CD4-positive, alpha-beta T cell treated with Interleukin-6 at 100 ng/mL for 8 hours (primary cell): ENCODE measurements at regions not wholly inside any gene's neighbourhood (a gene's known extent, or its start where the extent isn't known, plus 50 kb on each side); places are given as distances from the start of the nearest gene placed in this dataset.

Experiments
- DNase-seq: peaks from one replicate; pipeline ENCODE4 v3.0.0-alpha.2; 2020; ENCODE audit warnings: mixed read lengths, low spot score

DNA sequence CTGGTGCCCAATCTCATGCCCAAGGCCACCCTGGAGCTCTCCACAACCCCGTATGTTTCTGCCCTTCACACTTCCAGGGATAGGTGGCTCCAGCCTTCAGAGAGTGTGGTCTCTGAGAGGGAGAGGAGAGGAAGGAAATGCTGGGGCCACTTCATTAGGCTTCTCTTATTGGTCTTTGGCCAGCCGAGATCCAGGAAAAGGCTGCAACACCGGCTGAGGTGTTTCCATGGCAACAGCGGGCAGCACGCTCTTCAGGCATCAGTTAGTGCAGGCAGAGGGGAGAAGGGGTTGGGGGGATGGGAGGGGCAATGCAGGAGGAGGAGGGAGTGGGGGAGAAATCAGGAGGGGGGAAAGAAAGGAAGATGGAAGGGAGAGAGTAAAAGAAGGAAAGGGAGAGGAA lies 275.1 kb upstream of the GJB5 start:
- DNase-seq, result no peak

DNA sequence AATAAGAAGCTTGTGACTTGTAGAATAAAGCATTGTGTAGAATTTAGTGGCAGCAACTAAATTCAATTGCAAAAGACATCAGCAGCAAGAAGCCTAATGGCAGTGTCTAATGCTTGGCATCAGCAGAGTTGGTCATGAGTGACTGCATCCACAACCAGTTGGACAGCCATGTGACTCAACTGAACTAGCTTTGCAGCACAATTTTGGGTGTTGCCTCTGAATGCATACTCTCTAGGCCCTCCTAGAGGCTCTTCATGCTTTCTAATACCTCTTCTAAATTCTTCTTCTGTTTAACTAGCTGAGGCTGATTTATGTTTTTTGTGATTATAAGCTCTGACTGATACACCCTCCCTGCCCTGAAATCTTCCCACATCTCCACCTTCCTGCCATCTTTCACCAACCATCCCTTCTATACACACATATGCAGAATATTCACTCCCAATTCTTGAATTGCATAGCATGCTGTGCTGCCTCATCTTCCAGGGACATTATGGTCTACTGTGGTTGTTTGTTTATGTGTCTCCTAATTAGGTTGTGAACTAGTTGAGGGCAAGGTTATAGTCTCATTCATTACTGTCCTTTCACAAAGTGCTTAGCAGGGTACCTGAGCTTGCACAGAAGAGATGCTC lies 266.7 kb upstream of the GJB5 start:
- no peak for DNase-seq

DNA sequence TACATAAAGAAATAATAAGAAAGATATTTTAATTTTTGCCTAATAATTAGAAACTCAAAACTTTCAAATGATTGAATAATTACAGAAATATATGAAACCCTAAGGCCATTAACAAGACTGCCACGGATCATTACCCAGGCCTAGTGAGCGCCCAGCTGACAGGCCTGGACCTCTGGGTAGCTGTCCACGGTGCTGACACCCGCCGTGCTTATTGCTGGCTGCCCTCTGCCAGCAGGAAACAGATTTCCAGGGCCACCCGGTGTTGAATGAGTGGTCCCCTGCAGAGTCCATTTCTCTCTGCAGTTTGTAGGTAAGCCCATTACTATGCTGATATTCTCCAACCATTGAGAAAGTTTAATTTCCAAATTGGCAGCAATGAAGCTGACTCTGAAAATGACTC lies 254.4 kb upstream of the GJB5 start:
- no peak for DNase-seq

DNA sequence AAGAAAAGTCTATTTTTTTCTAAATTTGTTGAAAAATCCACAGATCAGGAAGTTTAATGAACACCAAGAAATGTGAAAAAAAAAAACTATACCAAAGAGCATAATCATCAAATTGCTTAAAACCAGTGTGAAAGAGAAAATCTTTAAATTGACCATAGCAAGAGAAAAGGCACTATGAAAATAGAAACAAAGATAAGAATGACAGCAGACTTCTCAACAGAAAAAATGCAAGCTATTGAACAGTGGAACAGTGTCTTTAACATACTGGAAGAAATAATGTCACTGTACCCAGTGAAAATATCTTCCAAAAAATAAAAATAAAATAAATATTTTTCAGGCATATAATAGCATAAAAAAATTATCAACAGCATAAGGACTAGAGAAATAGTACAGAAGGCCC lies 243.0 kb upstream of the GJB5 start:
- no peak for DNase-seq

DNA sequence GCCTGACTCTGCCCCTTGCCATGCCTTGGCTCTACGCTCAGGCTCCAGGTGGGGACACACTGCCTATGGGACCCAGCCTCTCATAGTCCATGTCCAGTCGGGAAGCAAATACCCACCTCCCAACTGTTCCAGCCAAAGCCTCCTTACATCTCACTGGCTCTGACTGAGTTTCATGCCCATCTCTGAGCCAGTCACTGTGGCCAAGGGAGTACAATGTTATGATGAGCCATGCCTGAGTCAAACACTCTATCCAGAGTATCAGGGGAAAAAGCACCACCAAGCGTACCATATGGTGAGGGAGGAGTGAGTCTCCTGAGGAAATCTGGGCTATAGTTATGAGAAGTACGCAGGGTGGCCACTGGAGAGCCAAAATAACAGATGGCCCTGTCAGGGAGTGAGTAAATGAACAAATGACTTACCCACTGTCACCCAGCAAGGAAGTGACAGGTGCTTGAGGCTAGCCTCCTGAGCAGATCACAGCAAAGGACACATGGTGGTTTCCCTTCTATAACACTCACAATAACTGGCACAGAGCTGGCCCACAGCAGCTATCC lies 236.6 kb upstream of the GJB5 start:
- DNase-seq, result no peak

DNA sequence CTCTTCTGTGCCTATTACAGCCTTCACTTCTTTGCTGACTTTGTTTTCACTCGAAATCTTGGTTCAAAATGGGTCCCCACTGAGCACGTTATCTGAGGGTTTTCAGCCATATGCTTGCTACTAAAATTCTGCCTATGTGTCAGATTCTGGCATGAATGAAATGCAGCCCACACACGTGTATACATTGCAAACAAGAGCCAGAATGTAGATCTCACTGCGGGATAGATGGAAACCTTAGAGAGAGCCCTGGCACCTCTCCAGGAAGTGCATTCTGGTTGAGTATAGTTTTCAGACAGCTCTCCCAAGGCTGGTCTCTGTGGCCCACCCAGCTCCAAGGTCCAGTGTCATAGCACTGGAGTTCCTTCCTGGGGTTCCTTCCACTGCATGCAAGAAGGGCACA lies 234.7 kb upstream of the GJB5 start:
- DNase-seq, result no peak

DNA sequence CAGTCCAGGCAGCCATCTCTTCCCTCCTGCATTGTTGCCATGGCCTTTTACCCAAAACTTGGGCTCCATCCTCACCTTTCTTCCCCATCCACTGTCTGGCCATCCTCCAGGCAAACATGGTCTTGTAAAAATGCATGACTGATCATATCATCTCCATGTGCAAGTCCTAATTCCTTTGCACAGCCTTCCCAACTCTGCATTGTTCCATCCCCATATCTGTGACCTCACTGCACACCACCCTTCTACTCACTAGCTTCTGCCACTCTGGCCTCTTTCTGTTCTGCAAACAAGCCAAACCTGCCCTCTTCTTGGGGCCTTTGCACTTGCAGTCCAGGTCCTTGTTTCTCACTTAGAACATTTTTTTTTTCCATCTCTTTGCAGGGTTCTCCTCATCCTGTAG lies 230.1 kb upstream of the GJB5 start:
- no peak for DNase-seq

DNA sequence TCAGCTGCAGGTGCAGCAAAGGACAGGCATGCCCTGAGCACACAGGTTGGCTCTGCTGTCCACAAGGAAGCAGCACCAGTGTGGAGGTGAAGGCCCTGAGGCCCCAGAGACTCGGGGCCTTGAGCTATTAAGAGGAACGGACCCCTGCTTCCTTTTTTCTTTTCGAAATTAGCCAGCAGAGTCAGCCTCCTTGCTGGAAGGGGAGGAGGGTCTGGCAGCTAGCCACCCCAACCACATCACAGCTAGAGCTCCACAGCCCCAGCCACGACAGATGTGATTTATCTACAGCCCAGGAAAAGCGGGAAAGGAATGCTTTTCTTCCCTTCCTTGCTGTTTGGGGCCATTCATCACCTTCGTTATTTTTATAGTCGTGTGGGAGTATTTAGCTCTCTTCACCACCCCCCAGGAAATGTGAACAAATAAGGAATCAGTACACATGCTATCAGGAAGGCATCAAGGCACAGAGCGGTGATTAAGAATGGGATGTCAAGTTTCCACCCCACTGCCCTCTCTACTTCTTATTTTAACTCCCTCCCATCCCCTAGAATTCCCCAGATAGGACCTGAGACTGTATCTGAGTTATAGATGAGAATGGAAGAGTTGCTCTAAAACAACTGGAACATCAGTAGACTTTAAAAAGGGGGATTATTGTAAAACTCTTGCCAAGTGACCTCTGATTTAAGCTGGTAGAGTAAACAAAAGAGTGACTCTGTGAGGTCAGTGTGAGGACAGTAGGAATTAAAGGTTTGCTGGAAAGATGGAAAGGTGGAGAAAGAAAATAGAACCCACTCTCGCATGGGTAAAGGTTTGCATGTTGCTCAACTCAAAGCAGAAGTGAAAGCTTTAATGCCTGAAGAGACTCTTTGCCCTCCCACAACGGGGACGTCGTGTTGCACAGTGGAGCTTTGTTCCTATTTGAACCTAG lies 224.7 kb upstream of the GJB5 start:
- no peak for DNase-seq

DNA sequence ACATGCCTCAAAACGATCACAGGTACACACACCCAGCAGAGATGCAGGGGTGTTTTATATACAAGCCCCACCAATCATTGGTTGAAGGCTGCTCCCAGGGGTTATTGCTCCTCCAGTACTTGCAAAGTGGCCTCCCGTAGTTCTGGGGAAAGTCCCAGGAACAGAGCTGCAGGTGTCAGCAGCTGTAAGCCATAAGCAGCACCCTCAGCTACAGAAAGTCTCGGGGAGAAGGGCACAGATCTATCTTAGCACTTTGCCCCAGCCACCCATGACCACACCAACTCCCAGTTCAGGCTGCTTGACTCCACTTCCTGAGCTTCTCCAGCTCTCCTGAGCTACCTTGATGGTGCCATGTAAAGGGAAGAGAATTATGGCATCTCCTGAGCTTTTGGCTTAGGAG lies 222.7 kb upstream of the GJB5 start:
- DNase-seq, result no peak

DNA sequence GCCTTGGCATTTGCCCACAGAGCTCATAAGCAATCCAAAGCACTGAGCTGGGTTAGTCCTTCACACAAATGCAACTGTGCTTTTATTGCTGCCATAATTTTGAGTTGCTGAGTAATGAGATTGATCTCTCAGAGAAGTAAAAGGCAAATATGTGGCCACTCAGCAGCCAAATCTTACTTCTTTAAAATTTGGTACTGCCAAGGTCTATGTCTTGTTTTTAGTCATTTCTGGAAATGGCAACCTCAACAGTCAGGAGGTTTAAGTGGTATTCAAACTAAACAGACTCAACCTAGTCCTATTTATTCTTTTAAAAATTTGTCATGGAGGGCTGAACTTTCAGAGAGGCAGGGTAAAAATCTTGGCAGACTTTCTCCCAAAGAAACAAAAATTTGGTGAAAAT lies 216.4 kb upstream of the GJB5 start:
- no peak for DNase-seq

DNA sequence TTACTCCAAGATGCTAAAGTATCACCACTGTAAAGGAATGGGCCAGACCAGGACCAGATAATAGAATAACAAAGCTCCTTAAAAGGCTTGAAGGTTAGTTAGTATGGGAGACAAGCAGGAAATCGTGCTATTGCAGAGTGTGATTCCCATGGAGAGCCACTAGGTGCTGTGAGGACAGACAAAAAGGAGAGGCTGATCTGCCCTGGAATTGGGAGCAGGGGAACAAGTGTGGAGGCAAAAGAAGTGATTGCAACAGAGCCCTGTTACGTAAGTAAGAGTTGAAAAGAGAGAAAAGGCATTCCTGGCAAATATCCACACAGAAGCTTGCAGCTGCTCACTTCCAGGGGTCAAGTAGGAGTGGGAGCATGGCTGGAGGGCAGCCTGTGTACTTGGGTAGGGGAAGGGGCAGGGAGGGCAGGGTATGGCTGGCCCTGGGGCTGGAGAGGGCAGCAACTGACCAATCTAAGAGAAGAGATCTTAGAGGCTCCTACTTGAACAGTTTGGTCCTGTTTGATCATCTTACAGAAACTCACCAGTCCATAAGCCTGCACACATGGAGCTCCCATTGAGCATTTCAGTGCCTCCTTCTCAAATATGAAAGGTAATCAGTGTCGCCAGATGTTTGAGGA lies 207.7 kb upstream of the GJB5 start:
- no peak for DNase-seq

DNA sequence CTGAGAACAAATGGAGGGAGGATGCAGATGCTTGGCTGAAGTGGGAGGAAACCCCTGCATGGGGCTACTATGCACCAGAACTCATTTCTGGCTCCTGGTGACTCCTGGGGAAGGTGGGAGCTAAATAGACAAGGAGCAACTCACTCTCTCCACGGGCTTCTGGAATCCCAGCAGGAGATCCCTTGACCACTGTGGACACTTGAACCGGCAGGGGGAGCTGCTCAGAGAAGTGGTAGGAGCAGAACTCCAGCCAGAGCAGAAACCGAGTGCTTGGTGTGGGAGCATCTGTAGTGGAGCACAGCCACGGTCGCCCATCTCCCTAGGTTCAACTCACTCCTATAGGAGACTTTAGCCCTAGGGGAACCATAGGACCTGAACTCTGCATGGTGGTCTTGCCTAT lies 205.6 kb upstream of the GJB5 start:
- no peak for DNase-seq

DNA sequence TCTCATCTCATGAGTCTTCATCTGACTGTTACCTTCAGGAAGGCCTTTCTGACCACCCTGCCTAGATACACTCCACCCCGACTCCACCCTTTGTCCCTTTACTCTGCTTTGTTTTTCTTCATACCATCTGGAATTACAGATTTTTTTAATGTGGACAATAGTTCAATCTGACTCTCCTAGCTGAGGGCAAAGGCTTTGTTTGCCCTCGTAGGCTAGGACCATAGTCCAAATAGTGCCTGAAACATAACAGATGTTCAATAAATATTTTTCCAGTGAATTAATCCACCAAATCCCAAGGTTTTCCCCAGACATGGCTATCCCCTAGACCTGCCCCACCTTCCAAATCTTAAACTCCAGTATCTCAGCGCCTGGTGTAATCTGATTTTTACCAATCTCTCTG lies 176.5 kb upstream of the GJB5 start:
- DNase-seq, result no peak

DNA sequence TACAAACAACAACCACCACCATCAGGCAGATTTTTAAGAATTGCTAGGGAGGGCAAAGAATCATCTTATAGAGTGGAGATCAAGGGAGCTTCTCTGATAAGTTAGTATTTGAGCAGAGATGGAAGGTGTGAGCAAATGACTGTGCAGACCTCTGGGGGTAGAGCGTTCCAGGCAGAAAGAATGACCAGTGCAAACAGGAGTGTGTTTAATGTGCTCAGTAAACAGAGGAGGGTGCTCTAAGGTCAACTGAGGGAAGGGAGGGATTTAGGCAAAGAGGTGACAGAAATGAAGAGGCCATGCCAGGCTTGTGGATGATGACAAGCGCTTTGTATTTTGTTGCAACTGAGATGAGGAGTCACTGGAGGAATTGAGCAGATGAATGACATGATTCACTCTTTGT lies 172.5 kb upstream of the GJB5 start:
- DNase-seq, result no peak

DNA sequence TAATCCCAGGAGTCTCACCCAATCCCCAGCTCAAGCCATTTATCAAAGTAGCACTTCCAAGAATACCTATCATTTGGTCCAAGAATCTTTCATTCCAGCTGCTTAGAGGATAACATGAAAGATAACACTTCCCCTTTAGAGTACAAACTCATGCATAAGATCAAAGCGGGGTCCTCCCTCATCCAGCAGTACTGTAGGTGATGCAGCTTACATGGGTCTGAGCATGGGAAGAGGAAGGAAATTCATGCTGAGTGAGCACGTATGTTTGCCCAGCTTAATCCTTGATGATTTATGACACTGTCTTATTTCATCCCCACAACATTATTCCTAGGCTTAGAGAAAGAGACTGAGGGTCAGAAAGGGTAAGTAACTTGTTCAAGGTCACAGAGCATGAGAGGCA lies 167.1 kb upstream of the GJB5 start:
- no peak for DNase-seq

DNA sequence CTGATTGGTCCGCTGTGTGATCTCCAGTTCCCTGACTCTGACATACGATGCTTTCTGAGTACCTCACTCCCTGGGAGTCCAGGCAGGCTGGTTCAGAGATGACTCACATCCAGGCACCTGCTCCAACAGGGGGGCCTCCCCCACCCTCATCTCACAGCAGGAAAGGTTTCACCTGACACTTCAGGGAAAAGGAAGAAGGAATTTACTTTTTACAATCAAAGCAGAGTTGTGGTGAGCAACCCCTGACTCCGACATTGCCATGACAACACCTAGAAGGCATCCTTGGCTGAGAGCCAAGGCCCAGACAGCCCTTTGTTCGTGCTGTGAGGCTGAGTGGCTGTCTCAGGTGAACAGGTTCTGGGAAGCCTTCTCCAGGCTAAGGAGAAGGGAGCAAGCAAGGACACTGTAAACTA lies 164.6 kb upstream of the GJB5 start:
- DNase-seq, result no peak

DNA sequence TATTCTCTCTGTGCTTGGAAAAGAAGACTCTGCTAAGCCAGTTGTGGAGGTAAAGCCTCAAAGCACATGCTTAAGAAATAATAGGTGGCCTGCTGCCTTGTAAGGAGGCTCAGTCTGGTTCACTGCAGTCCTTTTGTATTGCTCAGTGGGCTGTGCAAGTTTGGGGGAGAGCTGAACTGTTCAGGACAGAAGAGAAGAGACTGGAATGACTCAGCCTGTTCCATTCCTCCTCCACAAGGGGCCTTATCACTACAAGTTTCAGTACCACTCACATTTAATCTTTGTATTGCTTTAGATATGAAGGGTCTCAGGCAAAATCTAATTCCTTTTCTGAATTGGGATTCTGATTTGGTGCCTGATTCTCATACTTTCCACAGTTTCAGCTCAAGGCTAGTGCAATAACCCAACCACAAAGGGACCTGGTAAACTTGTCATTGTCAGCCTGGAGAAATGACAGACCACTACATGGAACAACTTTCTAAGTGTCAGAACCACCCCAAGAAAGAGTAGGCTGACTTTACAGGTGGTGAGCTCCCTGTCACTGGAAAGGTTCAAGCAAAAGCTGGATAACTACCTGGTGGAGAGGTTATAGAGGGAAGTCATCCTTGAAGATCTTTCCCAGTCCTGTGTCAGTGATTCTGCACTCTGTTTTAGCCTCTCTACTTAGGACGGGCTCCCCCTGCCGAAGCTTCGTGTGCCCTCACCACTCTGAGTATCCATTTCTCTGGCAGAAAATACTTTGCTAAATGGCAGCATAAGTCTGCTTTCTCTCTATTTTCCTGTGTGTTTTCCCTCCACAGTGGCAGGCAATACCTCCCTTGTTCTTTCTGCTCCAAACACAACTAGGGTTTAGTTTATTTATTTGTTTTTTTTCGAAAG lies 162.9 kb upstream of the GJB5 start:
- no peak for DNase-seq

DNA sequence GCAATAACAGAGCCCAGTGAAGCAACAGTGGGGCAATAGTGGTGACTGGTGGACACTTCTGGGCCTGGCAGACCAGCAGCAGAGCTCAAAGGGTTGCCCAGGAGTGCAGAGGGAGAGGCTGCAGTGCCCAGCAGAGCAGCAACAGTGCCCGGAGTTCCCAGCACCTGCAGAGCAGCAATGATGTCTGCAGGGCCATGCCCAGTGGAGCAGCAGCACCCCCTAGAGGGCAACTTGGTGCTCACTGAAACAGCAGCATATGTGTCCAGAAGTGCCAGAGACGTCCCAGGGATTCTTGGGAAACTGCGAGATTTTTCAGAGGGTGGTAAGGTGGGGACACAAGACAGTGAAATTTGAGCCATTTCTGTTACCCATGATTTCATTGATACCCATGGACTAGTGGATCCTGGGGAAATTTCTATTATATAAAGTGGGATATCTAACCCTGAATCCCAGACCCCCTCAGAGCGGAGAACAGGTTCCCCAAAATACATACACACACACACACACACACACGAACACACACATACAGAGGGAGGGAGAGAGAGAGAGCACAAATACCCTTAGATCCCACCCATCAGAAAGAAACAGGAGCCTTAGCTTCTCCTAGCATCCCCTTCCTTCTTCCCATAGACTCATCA lies 156.9 kb upstream of the GJB5 start:
- no peak for DNase-seq

DNA sequence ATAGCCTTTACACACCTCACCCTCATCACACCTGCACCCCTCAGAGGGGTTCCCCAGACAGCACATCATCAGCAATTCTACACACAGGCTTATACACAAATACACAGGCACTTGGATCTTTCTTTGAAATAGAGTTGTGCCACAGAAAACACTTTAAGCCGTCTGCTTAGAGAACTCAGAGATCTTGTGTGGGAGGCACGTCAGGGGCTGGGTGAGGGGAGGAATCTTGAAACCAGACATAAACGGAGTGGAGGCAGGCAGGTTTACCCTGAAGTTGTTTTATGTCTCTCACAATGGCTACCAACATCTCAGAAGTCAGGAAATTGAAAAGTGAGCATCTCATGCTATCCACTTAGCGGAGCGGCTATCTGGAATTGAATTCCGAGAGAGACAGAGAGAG lies 151.9 kb upstream of the GJB5 start:
- DNase-seq, result no peak

DNA sequence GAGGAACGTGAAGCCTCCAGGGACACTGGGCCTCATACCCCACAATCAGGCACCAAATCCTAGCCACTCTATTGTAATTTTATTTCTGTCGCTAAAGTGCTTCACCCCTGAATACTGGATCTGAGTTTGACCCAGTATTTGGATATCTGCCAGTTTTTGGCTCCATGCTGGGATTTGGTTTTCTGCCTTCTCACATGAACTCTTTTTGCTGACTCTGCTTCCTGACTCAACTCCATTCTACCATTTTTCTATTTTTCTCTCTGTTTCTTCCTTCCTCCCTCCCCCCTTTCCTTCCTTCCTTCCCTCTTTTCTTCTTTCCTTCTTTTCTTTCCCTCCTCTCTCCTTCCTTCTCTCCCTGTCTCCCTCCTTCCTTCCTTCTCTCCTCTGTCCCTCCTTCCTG lies 151.3 kb upstream of the GJB5 start:
- DNase-seq, result no peak

DNA sequence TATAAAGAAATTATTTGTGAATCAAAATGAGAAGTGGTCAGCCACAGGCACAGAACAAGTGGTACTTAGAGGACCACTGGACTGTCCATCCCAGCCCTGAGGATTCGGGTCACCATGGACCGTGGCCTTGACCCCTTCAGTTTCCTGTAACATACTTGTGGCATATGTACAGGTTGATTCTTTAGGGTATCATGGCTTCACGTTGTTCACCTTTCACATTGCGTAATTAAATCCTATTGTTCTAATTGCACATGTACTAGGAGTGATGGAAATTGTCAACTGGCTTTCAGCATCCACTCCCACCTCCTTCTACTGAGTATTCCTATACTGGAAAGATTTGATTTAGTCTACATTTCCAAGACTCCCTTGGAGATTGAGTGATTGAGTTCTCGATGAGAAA lies 148.3 kb upstream of the GJB5 start:
- no peak for DNase-seq

DNA sequence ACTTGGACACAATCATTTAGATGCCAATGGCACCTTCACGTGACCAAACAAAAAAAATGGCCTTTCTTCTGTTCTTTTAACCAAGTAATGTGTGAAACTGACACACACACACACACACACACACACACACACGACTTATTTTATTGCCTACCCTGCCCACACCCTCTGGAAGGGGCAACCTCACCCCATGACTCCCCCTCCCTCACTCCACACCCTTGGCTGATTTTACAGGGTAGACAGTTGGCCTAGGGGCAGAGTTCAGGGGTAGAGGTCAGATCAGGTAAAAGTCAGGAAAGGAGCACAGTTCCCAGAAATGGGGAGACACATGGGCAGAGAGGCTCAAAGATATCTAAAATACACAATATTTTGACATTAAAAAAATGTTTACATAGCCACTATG lies 144.8 kb upstream of the GJB5 start:
- DNase-seq, result no peak
